ENCODE measurements at regions not wholly inside any gene's neighbourhood (a gene's known extent, or its start where the extent isn't known, plus 50 kb on each side); places are given as distances from the start of the nearest gene placed in this dataset.
A peak's percentile ranks its signal among the peaks of the same experiment; 100 is the strongest.

DNA sequence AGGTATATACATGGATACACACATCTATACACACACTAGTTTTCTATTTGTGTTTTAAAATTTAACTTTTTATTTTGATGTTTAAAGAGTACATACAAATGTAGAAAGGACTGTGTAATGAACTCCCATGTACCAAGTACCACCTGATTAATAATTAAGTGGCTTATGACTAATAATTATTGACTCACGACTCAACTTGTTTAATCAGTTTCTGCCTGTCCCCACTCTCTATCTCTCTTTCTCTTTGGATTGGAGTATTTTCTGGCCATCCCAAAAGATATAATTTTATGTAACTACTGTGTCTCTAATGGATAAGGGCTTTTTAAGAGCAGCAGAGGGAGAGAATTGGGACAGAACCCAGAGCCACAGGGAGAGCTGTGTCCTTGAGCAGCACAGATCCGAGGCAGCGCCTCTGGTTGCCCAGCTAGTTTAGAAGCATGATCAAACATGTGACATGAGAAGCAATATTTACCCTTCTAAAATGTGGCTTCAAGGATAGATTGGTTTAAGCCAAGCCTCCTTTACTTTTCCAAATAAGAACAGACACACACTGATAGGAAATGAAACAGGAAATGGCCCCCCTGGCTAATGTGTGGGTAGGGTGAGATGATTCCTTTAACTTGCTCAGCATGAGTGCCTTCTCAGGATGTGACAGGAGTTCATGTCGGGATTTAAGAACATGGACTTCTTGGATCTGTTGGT, 81.0 kb downstream of the ERMARD start:
- no peak overlapping the region for H3K4me3 ChIP-seq (replicated peaks; ENCODE audit: low read depth, low read length)
- TF ChIP-seq, protein P1, sequence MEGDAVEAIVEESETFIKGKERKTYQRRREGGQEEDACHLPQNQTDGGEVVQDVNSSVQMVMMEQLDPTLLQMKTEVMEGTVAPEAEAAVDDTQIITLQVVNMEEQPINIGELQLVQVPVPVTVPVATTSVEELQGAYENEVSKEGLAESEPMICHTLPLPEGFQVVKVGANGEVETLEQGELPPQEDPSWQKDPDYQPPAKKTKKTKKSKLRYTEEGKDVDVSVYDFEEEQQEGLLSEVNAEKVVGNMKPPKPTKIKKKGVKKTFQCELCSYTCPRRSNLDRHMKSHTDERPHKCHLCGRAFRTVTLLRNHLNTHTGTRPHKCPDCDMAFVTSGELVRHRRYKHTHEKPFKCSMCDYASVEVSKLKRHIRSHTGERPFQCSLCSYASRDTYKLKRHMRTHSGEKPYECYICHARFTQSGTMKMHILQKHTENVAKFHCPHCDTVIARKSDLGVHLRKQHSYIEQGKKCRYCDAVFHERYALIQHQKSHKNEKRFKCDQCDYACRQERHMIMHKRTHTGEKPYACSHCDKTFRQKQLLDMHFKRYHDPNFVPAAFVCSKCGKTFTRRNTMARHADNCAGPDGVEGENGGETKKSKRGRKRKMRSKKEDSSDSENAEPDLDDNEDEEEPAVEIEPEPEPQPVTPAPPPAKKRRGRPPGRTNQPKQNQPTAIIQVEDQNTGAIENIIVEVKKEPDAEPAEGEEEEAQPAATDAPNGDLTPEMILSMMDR (IDR thresholded peaks at IDR 0.05; ENCODE audit: low read length, missing control alignments), result no peak
- peak; percentile 10 for DNase-seq (ENCODE audit: low read depth)

DNA sequence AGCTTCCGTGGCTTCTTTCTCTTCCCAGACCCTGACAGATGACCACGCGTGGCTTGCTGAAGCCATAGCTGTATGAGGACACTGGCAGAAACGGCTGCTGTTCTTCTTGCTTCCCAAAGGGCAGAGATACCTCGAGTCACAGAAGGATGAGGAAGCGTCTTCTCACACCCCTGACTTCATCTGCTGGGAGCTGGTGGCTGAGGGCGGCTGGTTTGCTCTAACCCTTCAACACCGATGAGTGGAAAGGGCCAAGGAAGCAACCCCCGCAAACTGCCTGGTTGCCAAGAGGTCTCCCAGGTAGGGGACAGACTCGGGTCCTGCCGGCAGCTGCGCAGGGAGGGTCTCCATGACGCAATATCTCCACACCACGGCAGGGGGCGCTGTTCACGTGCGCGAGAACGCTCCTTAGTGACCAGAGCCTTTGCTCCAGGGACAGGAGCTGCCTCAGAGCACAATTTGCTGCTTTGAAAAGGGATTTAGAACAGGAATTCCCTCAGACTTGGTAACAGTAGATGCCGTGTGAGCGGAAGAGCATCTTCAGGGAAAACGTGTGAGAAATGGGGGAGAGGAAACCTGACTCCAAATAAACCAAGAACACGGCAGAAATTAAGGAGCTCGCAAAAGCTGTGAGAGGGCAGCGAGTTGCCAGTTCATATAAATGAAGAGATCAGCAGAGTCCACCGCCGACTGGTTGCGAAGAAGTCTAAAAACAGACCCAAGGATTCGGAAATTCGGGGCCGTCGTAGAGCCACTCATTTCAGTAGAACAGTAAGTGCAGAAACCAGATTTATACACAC, 80.2 kb downstream of the ERMARD start:
- TF ChIP-seq, protein P1 (IDR thresholded peaks at IDR 0.05; ENCODE audit: low read length, missing control alignments), result peak; percentile 86
- H3K4me3 ChIP-seq (replicated peaks; ENCODE audit: low read depth, low read length), result no peak overlapping the region
- DNase-seq (ENCODE audit: low read depth), result peak; percentile 70

All from fibroblast of pulmonary artery (primary cell).